ENCODE measurements at regions not wholly inside any gene's neighbourhood (a gene's known extent, or its start where the extent isn't known, plus 50 kb on each side); places are given as distances from the start of the nearest gene placed in this dataset.
"Not testable (repeated sequence)": the region's sequence is repeated elsewhere in the genome, so short reads cannot be mapped to it uniquely, and the experiment has no call there.

DNA sequence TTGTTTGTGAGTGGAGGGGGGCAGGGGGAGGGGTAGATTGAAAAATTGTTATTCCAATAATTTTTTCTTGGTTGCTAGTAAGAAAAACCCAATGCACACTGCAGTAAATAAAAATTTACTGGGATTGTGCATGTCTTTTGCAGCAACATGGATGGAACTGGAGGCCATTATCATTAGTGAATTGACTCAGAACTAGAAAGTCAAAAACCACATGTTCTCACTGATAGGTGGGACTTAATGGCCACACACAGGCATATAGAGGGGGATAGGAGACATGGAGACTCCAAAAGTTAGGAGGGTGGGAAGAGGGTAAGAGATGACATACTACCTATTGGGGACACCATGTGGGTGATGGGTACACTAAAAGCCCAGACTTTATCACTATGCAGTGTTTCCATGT is 67.2 kb downstream of the BUB3 start:
- DNase-seq (ENCODE audit: low read depth): no peak

GRCh38 chr10:123222832-123223231 is 68.6 kb downstream of the BUB3 start:
- DNase-seq (ENCODE audit: low read depth): no peak

GRCh38 chr10:123227706-123228105 is 73.5 kb downstream of the BUB3 start:
- peak; percentile 10 for DNase-seq (ENCODE audit: low read depth)

- no peak for DNase-seq (ENCODE audit: low read depth)
Observed at GRCh38 chr10:123229927-123230630, 75.9 kb downstream of the BUB3 start.

DNA sequence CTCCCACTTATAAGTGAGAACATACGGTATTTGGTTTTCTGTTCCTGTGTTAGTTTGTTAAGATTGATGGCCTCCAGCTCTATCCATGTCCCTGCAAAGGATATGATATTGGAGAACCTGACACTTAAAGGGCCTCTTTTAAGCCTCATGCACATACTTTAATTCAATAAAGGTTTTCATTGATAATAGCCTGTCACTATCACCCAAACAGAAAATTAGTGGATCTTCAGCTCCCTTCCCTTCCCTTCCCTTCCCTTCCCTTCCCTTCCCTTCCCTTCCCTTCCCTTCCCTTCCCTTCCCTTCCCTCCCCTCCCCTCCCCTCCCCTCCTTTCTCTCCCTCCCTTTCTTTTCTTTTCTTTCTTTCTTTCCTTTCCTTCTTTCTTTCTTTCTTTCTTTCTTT is 78.7 kb downstream of the BUB3 start:
- DNase-seq (ENCODE audit: low read depth): not testable (repeated sequence)

DNA sequence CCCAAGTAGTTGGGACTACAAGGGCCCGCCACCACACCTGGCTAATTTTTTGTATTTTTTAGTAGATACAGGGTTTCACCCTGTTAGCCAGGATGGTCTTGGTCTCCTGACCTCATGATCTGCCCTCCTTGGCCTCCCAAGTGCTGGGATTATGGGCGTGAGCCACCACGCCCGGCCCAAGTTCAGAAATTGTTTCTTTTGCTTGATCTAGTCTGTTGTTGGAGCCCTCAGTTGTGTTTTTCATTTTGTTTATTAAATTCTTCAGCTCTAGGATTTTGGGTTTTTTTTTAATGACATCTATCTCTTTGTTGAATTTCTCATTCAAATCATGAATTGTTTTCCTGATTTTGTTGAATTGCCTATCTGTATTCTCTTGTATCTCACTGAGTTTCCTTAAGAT is 80.8 kb downstream of the BUB3 start:
- not testable (repeated sequence) for DNase-seq (ENCODE audit: low read depth)

GRCh38 chr10:123236126-123236525 is 81.9 kb downstream of the BUB3 start:
- DNase-seq (ENCODE audit: low read depth): no peak

GRCh38 chr10:123240250-123240649 is 86.0 kb downstream of the BUB3 start:
- no peak for DNase-seq (ENCODE audit: low read depth)

GRCh38 chr10:123240776-123241175 is 86.6 kb downstream of the BUB3 start:
- no peak for DNase-seq (ENCODE audit: low read depth)

- no peak for DNase-seq (ENCODE audit: low read depth)
Observed at GRCh38 chr10:123241391-123242141, 87.4 kb downstream of the BUB3 start.

- no peak for DNase-seq (ENCODE audit: low read depth)
Observed at GRCh38 chr10:123244747-123245146, 90.5 kb downstream of the BUB3 start.

GRCh38 chr10:123245264-123245663 is 91.1 kb downstream of the BUB3 start:
- no peak for DNase-seq (ENCODE audit: low read depth)

- no peak for DNase-seq (ENCODE audit: low read depth)
Observed at GRCh38 chr10:123249894-123250293, 95.7 kb downstream of the BUB3 start.

DNA sequence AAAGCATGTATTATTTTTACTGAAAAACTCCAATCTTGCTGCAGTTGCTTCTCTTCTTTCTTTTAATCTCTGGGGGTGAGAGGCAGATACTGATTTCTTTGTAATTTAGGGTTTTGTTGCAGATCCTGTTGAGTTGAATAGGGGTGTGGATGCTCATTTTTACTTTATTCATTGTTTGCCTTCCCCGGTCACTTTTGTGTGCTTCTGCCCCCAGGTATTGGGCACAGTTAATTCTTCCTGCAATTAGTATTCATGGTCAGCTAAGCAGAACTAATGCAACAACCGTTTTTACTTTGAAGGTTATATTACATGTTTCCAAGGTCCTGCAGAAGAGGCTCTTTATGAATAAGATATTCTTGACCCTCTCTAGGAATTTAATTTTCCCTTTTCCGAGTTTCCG is 96.4 kb downstream of the BUB3 start:
- DNase-seq (ENCODE audit: low read depth): no peak

- DNase-seq (ENCODE audit: low read depth): no peak
Observed at GRCh38 chr10:123252779-123253178, 98.6 kb downstream of the BUB3 start.

- DNase-seq (ENCODE audit: low read depth): not testable (repeated sequence)
Observed at GRCh38 chr10:123254343-123254742, 100.1 kb downstream of the BUB3 start.

- DNase-seq (ENCODE audit: low read depth): no peak
Observed at GRCh38 chr10:123257904-123258456, 103.8 kb downstream of the BUB3 start.

DNA sequence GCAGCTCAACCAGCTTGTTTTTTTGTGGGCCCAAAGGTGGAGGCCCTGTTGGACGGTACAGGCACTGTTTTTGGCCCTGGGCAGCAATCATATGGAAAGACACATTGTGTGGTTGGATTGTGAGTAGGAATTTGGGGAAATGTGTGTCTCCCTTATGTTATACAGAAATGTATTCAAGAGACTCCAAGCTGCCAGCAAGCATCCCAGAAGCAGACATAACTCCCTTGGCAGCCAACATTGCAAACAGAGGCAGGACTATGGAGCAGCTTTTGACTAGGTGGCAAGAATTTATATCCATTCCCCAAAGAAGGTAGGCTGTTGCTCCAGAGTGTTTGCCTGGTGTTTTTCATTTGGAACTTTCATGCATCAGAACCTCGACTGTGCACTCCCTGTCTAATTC is 104.9 kb downstream of the BUB3 start:
- no peak for DNase-seq (ENCODE audit: low read depth)

- DNase-seq (ENCODE audit: low read depth): no peak
Observed at GRCh38 chr10:123259791-123260190, 105.6 kb downstream of the BUB3 start.

DNA sequence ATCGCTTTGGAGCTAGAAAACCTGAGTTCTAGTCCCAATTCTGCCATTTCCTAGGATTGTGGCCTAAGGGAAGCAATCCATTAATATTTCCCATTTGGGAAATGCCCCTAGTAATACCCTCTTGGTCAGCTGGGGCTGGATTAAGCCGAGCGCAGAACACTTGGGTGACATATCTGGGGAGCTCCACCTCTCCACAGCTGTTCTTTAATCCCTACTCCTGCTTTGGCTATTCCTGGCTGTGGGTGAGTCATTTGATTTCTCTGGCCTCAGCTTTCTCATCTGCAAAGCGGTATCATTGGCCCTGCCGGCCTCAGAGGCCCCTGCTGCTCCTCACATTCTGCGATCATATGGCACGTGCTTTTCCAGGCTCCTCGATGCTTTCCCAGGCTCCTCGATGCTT is 108.3 kb downstream of the BUB3 start:
- no peak for DNase-seq (ENCODE audit: low read depth)

- no peak for DNase-seq (ENCODE audit: low read depth)
Observed at GRCh38 chr10:123266971-123267370, 112.8 kb downstream of the BUB3 start.

GRCh38 chr10:123269017-123269552 is 114.9 kb downstream of the BUB3 start:
- no peak for DNase-seq (ENCODE audit: low read depth)

- no peak for DNase-seq (ENCODE audit: low read depth)
Observed at GRCh38 chr10:123269675-123270074, 115.5 kb downstream of the BUB3 start.

All from ELR (cell line).